Activated CD8-positive, alpha-beta memory T cell treated with anti-CD3 and anti-CD28 coated beads, Interleukin-2, amount 50 U/mL, for 48 hours (primary cell): ENCODE measurements at regions not wholly inside any gene's neighbourhood (a gene's known extent, or its start where the extent isn't known, plus 50 kb on each side); places are given as distances from the start of the nearest gene placed in this dataset.
"Not testable (repeated sequence)": the region's sequence is repeated elsewhere in the genome, so short reads cannot be mapped to it uniquely, and the experiment has no call there.

Source experiments
- DNase-seq: peaks from one replicate; pipeline ENCODE4 v3.0.0-alpha.2; 2020

GRCh38 chr10:125233726-125234125, 73.4 kb upstream of the CTBP2 start:
- DNase-seq: no peak

GRCh38 chr10:125232841-125233240, 72.5 kb upstream of the CTBP2 start:
- no peak for DNase-seq

GRCh38 chr10:125231813-125232475, 71.6 kb upstream of the CTBP2 start:
- no peak for DNase-seq

GRCh38 chr10:125231116-125231812, 70.9 kb upstream of the CTBP2 start:
- no peak for DNase-seq

- DNase-seq: no peak
Observed at GRCh38 chr10:125230251-125230650, 69.9 kb upstream of the CTBP2 start.

GRCh38 chr10:125228245-125228940, 68.0 kb upstream of the CTBP2 start:
- not testable (repeated sequence) for DNase-seq

GRCh38 chr10:125227546-125227945, 67.2 kb upstream of the CTBP2 start:
- no peak for DNase-seq

- DNase-seq: no peak
Observed at GRCh38 chr10:125226823-125227222, 66.5 kb upstream of the CTBP2 start.

GRCh38 chr10:125226005-125226404, 65.6 kb upstream of the CTBP2 start:
- no peak for DNase-seq

GRCh38 chr10:125225051-125225450, 64.7 kb upstream of the CTBP2 start:
- DNase-seq: no peak

- no peak for DNase-seq
Observed at GRCh38 chr10:125222515-125223308, 62.3 kb upstream of the CTBP2 start.

GRCh38 chr10:125221716-125222115, 61.4 kb upstream of the CTBP2 start:
- no peak for DNase-seq

- no peak for DNase-seq
Observed at GRCh38 chr10:125219776-125220175, 59.4 kb upstream of the CTBP2 start.

GRCh38 chr10:125218967-125219366, 58.6 kb upstream of the CTBP2 start:
- DNase-seq: no peak

GRCh38 chr10:125217990-125218675, 57.8 kb upstream of the CTBP2 start:
- no peak for DNase-seq

- no peak for DNase-seq
Observed at GRCh38 chr10:125216861-125217260, 56.5 kb upstream of the CTBP2 start.

- no peak for DNase-seq
Observed at GRCh38 chr10:125216309-125216708, 55.9 kb upstream of the CTBP2 start.

- DNase-seq: no peak
Observed at GRCh38 chr10:125214283-125214570, 53.9 kb upstream of the CTBP2 start.

GRCh38 chr10:125213541-125214282, 53.3 kb upstream of the CTBP2 start:
- no peak for DNase-seq

- DNase-seq: no peak
Observed at GRCh38 chr10:125212150-125212809, 51.9 kb upstream of the CTBP2 start.
